ENCODE measurements at regions not wholly inside any gene's neighbourhood (a gene's known extent, or its start where the extent isn't known, plus 50 kb on each side); places are given as distances from the start of the nearest gene placed in this dataset.

DNA sequence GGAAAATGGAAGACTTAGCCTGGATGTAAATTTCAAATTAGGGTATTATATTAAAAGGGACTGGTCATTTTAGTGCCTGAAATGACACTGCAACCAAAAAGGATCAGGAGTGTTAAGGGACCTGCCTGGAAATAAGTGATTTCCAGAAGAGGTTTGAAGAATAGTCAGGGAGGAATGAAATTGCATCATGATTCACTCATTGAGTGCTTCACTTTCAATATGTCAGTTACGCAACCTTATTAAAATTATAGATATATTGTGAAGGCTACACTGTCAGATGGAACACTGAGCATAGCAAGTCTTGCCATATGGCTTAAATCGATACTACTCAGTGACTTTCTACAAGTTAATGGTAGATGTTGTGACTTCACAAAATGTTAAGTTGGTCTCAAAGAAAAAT, 275.2 kb upstream of the DPYD start:
- H3K36me3 ChIP-seq = no peaks in the 10 kb centered on the region
- no peak for FAIRE-seq
- no peak overlapping the region for H3K4me3 ChIP-seq
- TF ChIP-seq, protein P1, sequence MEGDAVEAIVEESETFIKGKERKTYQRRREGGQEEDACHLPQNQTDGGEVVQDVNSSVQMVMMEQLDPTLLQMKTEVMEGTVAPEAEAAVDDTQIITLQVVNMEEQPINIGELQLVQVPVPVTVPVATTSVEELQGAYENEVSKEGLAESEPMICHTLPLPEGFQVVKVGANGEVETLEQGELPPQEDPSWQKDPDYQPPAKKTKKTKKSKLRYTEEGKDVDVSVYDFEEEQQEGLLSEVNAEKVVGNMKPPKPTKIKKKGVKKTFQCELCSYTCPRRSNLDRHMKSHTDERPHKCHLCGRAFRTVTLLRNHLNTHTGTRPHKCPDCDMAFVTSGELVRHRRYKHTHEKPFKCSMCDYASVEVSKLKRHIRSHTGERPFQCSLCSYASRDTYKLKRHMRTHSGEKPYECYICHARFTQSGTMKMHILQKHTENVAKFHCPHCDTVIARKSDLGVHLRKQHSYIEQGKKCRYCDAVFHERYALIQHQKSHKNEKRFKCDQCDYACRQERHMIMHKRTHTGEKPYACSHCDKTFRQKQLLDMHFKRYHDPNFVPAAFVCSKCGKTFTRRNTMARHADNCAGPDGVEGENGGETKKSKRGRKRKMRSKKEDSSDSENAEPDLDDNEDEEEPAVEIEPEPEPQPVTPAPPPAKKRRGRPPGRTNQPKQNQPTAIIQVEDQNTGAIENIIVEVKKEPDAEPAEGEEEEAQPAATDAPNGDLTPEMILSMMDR (IDR thresholded peaks at IDR 0.05) = no peak
- no peaks in the 10 kb centered on the region for H3K9me3 ChIP-seq
- DNase-seq = no peak
- 89 to 92% methylated on average over 2 of the region's 2 CpGs for WGBS, 2 donors
- no peak for ATAC-seq
- intact Hi-C loops (cut with DNase I) = no loop called here
- H3K4me1 ChIP-seq = no peaks in the 10 kb centered on the region
- H3K27me3 ChIP-seq = no peaks in the 10 kb centered on the region
- no peak overlapping the region for H3K27ac ChIP-seq

DNA sequence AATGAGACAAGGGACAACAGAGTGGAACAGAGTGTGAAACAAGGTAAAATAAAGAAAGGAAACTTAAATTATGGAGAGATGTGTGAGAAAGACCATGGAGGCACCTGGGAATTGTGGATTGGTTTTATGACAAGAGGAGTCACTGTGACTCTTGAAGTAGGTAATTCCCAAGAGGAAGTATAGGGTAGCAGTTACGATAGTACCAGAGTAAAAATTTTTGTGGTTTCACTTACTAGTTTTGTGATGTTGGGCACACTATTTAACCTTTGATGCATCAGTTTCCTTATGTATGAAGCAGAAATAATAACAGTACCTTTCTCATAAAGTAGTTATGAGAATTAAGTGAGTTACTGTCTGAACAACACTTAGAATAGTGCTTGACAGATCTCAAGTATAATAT, 267.9 kb upstream of the DPYD start:
- DNase-seq (no peak), ATAC-seq (no peak), FAIRE-seq (no peak)
- 64 to 84% methylated on average over 1 of the region's 1 CpG for WGBS, 2 donors
- H3K27ac ChIP-seq = no peak overlapping the region
- no peaks in the 10 kb centered on the region for H3K36me3 ChIP-seq
- H3K27me3 ChIP-seq = no peaks in the 10 kb centered on the region
- TF ChIP-seq, protein P1 (IDR thresholded peaks at IDR 0.05) = no peak
- intact Hi-C loops (cut with DNase I) = no loop called here
- H3K9me3 ChIP-seq = no peaks in the 10 kb centered on the region
- no peak overlapping the region for H3K4me3 ChIP-seq
- no peaks in the 10 kb centered on the region for H3K4me1 ChIP-seq

DNA sequence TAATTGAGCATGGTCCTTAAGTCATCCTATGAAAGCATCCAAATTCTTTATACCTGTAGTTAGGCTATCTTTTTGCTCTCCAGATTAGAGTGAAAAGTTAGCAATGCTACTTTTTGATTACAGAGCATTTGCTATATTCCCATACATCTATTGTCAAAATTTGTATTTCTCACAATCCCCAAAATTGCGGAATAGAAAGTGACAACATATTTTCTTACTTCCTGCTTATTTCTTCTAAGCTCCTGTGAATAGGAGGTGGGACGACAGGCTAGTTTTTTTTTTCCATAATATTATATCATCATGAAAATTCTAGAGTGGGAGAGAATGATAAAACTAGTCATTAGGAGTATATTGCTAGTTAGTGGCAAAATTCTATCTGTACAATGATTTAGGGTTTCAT, 264.0 kb upstream of the DPYD start:
- intact Hi-C loops (cut with DNase I) = no loop called here
- no peak for FAIRE-seq
- H3K4me3 ChIP-seq = no peak overlapping the region
- H3K9me3 ChIP-seq = no peaks in the 10 kb centered on the region
- ATAC-seq = no peak
- TF ChIP-seq, protein P1 (IDR thresholded peaks at IDR 0.05) = no peak
- no peaks in the 10 kb centered on the region for H3K27me3 ChIP-seq
- no peak overlapping the region for H3K27ac ChIP-seq
- DNase-seq = no peak
- no peaks in the 10 kb centered on the region for H3K4me1 ChIP-seq
- WGBS, 2 donors = 68 to 82% methylated on average over 2 of the region's 2 CpGs
- no peaks in the 10 kb centered on the region for H3K36me3 ChIP-seq

DNA sequence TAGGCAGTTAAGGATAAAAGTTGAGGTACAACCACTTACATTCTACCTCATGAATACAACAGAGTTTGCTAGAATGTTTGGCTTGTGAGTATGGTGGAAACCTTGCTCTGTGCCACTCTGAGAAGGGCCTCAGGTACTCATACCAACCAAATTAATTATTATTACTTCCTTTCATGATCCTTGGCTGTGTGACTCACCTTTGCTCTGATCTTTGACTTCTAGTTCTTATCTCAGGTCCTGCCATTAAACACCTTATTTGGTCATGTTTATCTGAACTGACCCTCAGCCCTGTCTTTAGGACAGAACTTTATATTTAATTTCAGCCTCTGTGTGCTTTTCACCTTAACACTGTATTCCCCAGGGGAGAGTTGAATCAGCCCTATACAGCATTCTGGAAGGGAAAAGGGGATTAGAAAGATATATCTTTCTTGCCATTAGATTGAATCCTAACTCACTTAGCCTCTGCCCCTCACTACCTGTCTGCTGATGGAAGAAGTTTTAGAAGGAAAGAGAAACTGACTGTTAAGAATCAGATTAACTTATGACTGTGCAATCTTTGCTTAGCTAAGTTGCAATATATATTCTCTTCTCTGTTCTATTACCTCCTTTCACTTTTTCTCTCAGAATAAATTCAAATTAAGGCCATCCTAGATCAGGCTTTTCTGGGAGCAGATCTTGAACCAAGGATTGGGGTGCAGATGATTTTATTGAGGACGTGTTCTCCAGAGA, 260.4 kb upstream of the DPYD start:
- TF ChIP-seq, protein P1 (IDR thresholded peaks at IDR 0.05) = no peak
- no peaks in the 10 kb centered on the region for H3K9me3 ChIP-seq
- DNase-seq = no peak
- peak in 2 of 4 donors; percentile 37 to 48 for ATAC-seq
- H3K4me1 ChIP-seq = no peaks in the 10 kb centered on the region
- H3K27me3 ChIP-seq = no peaks in the 10 kb centered on the region
- intact Hi-C loops (cut with DNase I) = no loop called here
- no peak for FAIRE-seq
- WGBS, 2 donors = 67 to 82% methylated on average over 1 of the region's 1 CpG
- no peaks in the 10 kb centered on the region for H3K36me3 ChIP-seq
- no peak overlapping the region for H3K27ac ChIP-seq
- H3K4me3 ChIP-seq = no peak overlapping the region

DNA sequence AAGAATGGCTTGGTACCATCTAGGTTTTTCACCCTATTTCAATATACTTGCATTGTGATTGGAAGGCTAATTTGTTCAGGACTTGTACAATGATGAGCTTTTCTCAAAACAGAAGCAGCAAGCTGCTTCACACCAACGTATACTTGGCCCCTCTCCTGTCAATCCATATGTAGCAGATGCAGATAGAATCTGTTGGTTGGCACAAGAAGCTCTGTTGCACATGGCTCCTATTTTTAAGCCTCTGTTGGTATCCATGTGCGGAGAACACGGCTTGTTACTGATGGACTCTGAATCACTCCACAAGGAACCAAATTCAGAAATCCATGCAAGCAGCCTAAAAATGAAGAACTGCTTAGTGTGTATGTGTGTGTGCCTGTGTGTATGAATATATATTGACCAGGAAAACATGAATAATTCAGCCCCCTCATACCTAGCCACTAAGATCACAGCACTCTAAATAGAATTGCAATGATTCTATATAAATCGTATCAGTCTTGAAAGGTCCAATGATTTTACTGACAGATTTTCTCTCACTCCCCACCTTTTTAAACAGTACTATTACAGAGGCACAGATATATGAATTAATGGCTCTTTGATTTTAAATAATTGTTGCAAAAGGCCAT, 258.4 kb upstream of the DPYD start:
- FAIRE-seq (no peak), DNase-seq (no peak), ATAC-seq (no peak)
- Histone ChIP-seq H3K36me3 (no peaks in the 10 kb centered on the region), H3K4me3 (no peak overlapping the region), H3K4me1 (no peaks in the 10 kb centered on the region), H3K9me3 (no peaks in the 10 kb centered on the region), H3K27ac (no peak overlapping the region), H3K27me3 (no peaks in the 10 kb centered on the region)
- TF ChIP-seq, protein P1 (IDR thresholded peaks at IDR 0.05) = no peak
- WGBS, 2 donors = 74 to 79% methylated on average over 4 of the region's 4 CpGs
- intact Hi-C loops (cut with DNase I) = no loop called here

Data from pancreas (tissue), 10 donors.